Testis (tissue), 2 donors: ENCODE measurements at regions not wholly inside any gene's neighbourhood (a gene's known extent, or its start where the extent isn't known, plus 50 kb on each side); places are given as distances from the start of the nearest gene placed in this dataset.

Experiments
- DNase-seq: peaks from one replicate; pipeline ENCODE4 v3.0.0-alpha.2; 2019
- H3K27ac ChIP-seq, 2 donors: fragments of 200-600 bp; sonication (generic); one replicate each; pipeline ENCODE4 v1.5.1; 2019
- H3K27me3 ChIP-seq: fragments of 200-600 bp; sonication (generic); one replicate; pipeline ENCODE4 v1.5.1; 2019
- H3K36me3 ChIP-seq: fragments of 200-600 bp; sonication (generic); one replicate; pipeline ENCODE4 v1.5.1; 2017; ENCODE audit warnings: low read depth; ENCODE audit errors: missing control alignments
- H3K4me1 ChIP-seq: fragments of 200-600 bp; sonication (generic); one replicate; pipeline ENCODE4 v1.5.1; 2019
- H3K4me3 ChIP-seq, 2 donors: fragments of 200-600 bp; sonication (generic); one replicate each; pipeline ENCODE4 v1.5.1; 2017 to 2019
- H3K9me3 ChIP-seq: fragments of 200-600 bp; sonication (generic); one replicate; pipeline ENCODE4 v1.5.1; 2017
- POLR2A ChIP-seq: fragments of 450-650 bp; IDR thresholded peaks from one replicate; pipeline ENCODE4 v1.6.1; 2017; ENCODE audit warnings: antibody characterized with exemption, mild to moderate bottlenecking, moderate library complexity
- WGBS, 2 donors: methylation state at CpG; one replicate each; pipeline ENCODE4 v1.1.5; 2018; 5-methylcytosine and 5-hydroxymethylcytosine counted together
- intact Hi-C: fragments of 100-400 bp; cut with DNase I; formaldehyde crosslinking; loops from one replicate; pipeline ENCODE4 v1.15.1; 2023; ENCODE audit warnings: low total_unique reads
- TF ChIP-seq, protein P1 (sequence below), 3 experiments: fragments of 450-650 bp in 2 of 3; fragments of 200-600 bp in 1 of 3; sonication (generic) in 1 of 3; IDR thresholded peaks; one replicate each; pipeline ENCODE4 v1.5.1; 2016 to 2019; ENCODE audit warnings: antibody characterized with exemption in 3 of 3, mild to moderate bottlenecking in 2 of 3, moderate library complexity in 1 of 3

DNA sequence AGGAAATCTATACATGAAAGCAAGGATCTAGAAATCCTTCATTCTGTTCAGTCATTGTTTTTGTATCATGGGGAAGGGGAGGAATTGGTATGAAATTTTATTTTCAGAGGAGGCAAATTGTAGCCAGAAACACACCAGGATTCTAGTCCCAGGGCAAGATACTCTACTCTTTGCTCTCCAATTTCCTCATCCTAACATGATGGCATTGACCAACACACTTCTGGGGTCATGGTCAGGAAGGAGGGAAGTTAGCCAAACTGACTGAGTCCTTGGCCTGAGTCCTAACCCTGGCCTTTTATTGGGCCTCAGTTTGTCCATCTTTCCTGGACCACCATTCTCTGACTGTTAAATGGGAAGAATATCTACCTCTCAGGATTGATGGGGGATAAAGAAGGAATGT, 65.5 kb downstream of the BBS10 start:
- DNase-seq: no peak
- Histone ChIP-seq H3K4me1 (peaks cover 3% of the 10 kb centered on the region), H3K9me3 (no peaks in the 10 kb centered on the region), H3K4me3 (no peak overlapping the region), H3K36me3 (no peaks in the 10 kb centered on the region), H3K27ac (no peak overlapping the region), H3K27me3 (no peaks in the 10 kb centered on the region)
- no peak for TF ChIP-seq POLR2A
- TF ChIP-seq, protein P1, sequence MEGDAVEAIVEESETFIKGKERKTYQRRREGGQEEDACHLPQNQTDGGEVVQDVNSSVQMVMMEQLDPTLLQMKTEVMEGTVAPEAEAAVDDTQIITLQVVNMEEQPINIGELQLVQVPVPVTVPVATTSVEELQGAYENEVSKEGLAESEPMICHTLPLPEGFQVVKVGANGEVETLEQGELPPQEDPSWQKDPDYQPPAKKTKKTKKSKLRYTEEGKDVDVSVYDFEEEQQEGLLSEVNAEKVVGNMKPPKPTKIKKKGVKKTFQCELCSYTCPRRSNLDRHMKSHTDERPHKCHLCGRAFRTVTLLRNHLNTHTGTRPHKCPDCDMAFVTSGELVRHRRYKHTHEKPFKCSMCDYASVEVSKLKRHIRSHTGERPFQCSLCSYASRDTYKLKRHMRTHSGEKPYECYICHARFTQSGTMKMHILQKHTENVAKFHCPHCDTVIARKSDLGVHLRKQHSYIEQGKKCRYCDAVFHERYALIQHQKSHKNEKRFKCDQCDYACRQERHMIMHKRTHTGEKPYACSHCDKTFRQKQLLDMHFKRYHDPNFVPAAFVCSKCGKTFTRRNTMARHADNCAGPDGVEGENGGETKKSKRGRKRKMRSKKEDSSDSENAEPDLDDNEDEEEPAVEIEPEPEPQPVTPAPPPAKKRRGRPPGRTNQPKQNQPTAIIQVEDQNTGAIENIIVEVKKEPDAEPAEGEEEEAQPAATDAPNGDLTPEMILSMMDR (IDR thresholded peaks at IDR 0.05): no peak
- intact Hi-C loops: no loop called here

DNA sequence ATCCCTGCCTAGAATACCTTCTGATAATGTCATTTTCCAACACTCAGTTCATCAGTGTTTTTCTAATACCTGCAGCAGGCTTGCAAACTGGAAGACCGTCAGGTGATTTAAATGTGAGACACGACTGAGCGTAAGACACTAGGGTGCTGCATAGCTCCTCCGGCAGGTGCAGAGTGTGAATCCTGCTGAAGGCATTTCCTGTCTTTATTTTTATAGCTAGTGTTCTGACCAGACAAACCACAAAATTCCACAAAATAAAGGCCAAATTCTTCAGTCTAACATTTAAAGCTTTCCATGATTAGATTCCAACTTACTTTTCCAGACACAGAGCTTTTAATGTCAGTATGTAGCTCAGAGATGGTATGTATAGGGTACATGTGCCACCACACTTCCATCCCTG, 70.7 kb downstream of the BBS10 start:
- H3K27ac ChIP-seq: no peak overlapping the region
- TF ChIP-seq POLR2A: no peak
- TF ChIP-seq, protein P1 (IDR thresholded peaks at IDR 0.05): no peak
- intact Hi-C loops: no loop called here
- H3K4me1 ChIP-seq: no peaks in the 10 kb centered on the region
- no peak for DNase-seq
- WGBS, 2 donors: 75 to 79% methylated on average over 4 of the region's 4 CpGs
- H3K27me3 ChIP-seq: no peaks in the 10 kb centered on the region
- no peak overlapping the region for H3K4me3 ChIP-seq
- no peaks in the 10 kb centered on the region for H3K9me3 ChIP-seq
- H3K36me3 ChIP-seq: no peaks in the 10 kb centered on the region

DNA sequence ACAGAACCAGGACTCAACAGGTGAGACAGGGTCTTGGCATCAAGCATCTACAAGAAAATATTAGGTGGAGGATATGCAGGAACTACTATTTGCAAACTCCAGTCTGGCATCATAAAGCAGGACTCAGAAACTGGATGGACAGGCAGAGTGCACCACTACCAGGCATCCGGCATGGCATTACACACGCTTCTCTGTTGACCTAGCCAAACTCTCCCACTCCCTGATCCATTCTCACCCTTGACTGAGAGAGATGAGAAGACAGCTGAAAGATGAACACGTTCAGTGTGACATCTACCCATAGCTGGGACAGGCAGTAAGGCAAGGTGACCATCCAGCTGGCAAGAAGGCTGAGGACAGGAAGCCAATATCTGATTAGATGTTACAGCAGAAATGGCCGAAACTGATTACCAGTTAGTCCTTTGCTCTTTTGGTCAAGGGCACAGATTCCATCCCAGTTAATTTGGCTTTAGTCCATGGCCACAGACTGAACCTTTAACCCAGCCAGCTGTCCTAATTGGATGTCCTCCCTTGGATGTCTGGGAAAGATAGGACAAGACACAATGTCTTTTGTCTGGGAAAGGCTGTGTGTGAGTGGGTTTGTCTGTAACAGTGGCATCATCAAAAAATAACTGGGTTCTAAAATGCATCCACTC, 71.6 kb downstream of the BBS10 start:
- no peaks in the 10 kb centered on the region for H3K4me1 ChIP-seq
- no peak overlapping the region for H3K4me3 ChIP-seq
- no peak overlapping the region for H3K27ac ChIP-seq
- 39 to 46% methylated on average over 4 of the region's 4 CpGs for WGBS, 2 donors
- H3K9me3 ChIP-seq: no peaks in the 10 kb centered on the region
- no peak for DNase-seq
- H3K36me3 ChIP-seq: no peaks in the 10 kb centered on the region
- intact Hi-C loops: no loop called here
- H3K27me3 ChIP-seq: no peaks in the 10 kb centered on the region
- TF ChIP-seq POLR2A: no peak
- TF ChIP-seq, protein P1 (IDR thresholded peaks at IDR 0.05): no peak

DNA sequence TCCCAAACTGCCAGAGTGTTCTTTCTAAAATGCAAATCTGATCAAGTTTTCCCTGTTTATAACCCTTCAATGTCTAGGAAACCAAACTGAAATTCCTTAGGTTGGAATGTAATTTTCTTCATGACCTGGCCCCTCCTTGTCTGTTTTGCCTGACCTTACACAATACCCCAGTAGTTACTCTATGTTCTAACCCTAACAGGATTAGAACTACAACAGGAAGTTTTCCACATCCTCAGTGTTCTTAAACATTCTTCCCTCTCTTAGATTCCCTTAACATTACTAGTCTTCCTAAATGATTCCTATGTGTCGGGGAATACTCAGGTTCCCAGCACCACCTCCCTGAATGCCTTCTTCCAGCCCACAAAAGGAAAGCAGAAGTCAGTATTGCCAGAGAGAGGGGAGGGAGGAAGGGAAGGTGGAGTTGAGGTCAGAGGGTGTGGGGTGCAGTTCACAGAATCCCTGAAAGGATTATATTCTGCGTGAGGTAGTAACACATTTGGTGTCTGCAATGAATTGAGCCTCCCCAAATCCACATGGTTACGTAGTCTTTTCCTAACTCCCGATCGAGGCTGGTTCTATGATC, 72.6 kb downstream of the BBS10 start:
- TF ChIP-seq, protein P1 (IDR thresholded peaks at IDR 0.05): no peak
- TF ChIP-seq POLR2A: no peak
- Histone ChIP-seq H3K4me3 (no peak overlapping the region), H3K9me3 (no peaks in the 10 kb centered on the region), H3K36me3 (no peaks in the 10 kb centered on the region), H3K27ac (no peak overlapping the region), H3K4me1 (no peaks in the 10 kb centered on the region), H3K27me3 (no peaks in the 10 kb centered on the region)
- no peak for DNase-seq
- 94 to 96% methylated on average over 5 of the region's 5 CpGs for WGBS, 2 donors
- intact Hi-C loops: no loop called here
